ENCODE measurements at regions not wholly inside any gene's neighbourhood (a gene's known extent, or its start where the extent isn't known, plus 50 kb on each side); places are given as distances from the start of the nearest gene placed in this dataset.

GRCh38 chr2:120809609-120810440 is 74.2 kb downstream of the GLI2 start:
- no peak for DNase-seq

- DNase-seq: no peak
Observed at GRCh38 chr2:120810639-120811038, 75.0 kb downstream of the GLI2 start.

GRCh38 chr2:120812866-120813265 is 77.2 kb downstream of the GLI2 start:
- no peak for DNase-seq

GRCh38 chr2:120814352-120814751 is 78.7 kb downstream of the GLI2 start:
- DNase-seq: no peak

GRCh38 chr2:120815292-120815691 is 79.6 kb downstream of the GLI2 start:
- no peak for DNase-seq

GRCh38 chr2:120817136-120817955 is 81.7 kb downstream of the GLI2 start:
- no peak for DNase-seq

- DNase-seq: no peak
Observed at GRCh38 chr2:120817956-120818325, 82.3 kb downstream of the GLI2 start.

GRCh38 chr2:120818441-120818920 is 82.8 kb downstream of the GLI2 start:
- no peak for DNase-seq

GRCh38 chr2:120819720-120820210 is 84.1 kb downstream of the GLI2 start:
- no peak for DNase-seq

GRCh38 chr2:120820263-120820952 is 84.7 kb downstream of the GLI2 start:
- DNase-seq: no peak

GRCh38 chr2:120820953-120821279 is 85.2 kb downstream of the GLI2 start:
- no peak for DNase-seq

GRCh38 chr2:120821446-120822160 is 85.9 kb downstream of the GLI2 start:
- DNase-seq: no peak

GRCh38 chr2:120822933-120823332 is 87.3 kb downstream of the GLI2 start:
- no peak for DNase-seq

- no peak for DNase-seq
Observed at GRCh38 chr2:120823551-120823950, 87.9 kb downstream of the GLI2 start.

- no peak for DNase-seq
Observed at GRCh38 chr2:120824246-120824645, 88.6 kb downstream of the GLI2 start.

GRCh38 chr2:120825370-120826259 is 89.9 kb downstream of the GLI2 start:
- DNase-seq: no peak

GRCh38 chr2:120826260-120826648 is 90.6 kb downstream of the GLI2 start:
- DNase-seq: no peak

GRCh38 chr2:120826716-120827410 is 91.2 kb downstream of the GLI2 start:
- no peak for DNase-seq

- no peak for DNase-seq
Observed at GRCh38 chr2:120828066-120828465, 92.4 kb downstream of the GLI2 start.

GRCh38 chr2:120828829-120829632 is 93.4 kb downstream of the GLI2 start:
- DNase-seq: no peak
